A549 (cell line): ENCODE measurements at regions not wholly inside any gene's neighbourhood (a gene's known extent, or its start where the extent isn't known, plus 50 kb on each side); places are given as distances from the start of the nearest gene placed in this dataset.

Experiments used
- BHLHE40 ChIP-seq: IDR thresholded peaks from 2 replicates; pipeline ENCODE4 v1.6.1; 2012; ENCODE audit warnings: low read depth, low read length, inconsistent platforms
- CHD2 ChIP-seq: fragments of 150-350 bp; IDR thresholded peaks from 2 replicates; pipeline ENCODE4 v1.6.1; 2014; ENCODE audit warnings: low read length; ENCODE audit not compliant: partially characterized antibody
- EP300 ChIP-seq, 2 experiments: fragments of >200 bp; sonication (Bioruptor Twin); formaldehyde crosslinking; IDR thresholded peaks; 2 replicates in 1 of 2; 3 replicates in 1 of 2; pipeline ENCODE4 v1.6.1; 2016 to 2017
- FOSL2 ChIP-seq, 2 experiments: fragments of 450-650 bp in 1 of 2; fragments of >200 bp in 1 of 2; sonication (Bioruptor Twin) in 1 of 2; formaldehyde crosslinking; IDR thresholded peaks; 2 replicates each; pipeline versions ENCODE4 v1.5.0 to v1.6.1; 2016 to 2020; ENCODE audit warnings: mild to moderate bottlenecking in 1 of 2, moderate library complexity in 1 of 2
- GATA3 ChIP-seq: IDR thresholded peaks from 2 replicates; pipeline ENCODE4 v1.6.1; 2012; ENCODE audit warnings: borderline replicate concordance
- HDAC2 ChIP-seq: fragments of 200-600 bp; sonication (generic); IDR thresholded peaks from 2 replicates; pipeline ENCODE4 v1.6.1; 2016
- JUN ChIP-seq, 2 experiments: fragments of >200 bp; sonication (Bioruptor Twin); formaldehyde crosslinking; IDR thresholded peaks; 2 replicates in 1 of 2; 3 replicates in 1 of 2; pipeline ENCODE4 v1.6.1; 2016 to 2017
- MYC ChIP-seq: IDR thresholded peaks from 2 replicates; pipeline ENCODE4 v1.6.1; 2012; ENCODE audit warnings: mild to moderate bottlenecking, inconsistent platforms, low read length, improper control_type of control experiment, borderline replicate concordance
- RAD21 ChIP-seq, 2 experiments: fragments of >200 bp in 1 of 2; sonication (Bioruptor Twin) in 1 of 2; formaldehyde crosslinking in 1 of 2; IDR thresholded peaks in 1 of 2; conservative IDR thresholded peaks in 1 of 2; 2 replicates in 1 of 2; 3 replicates in 1 of 2; pipeline ENCODE4 v1.6.1; 2012 to 2018; ENCODE audit warnings: inconsistent platforms in 1 of 2
- ZNF302 ChIP-seq: fragments of 250-450 bp; sonication (Bioruptor Pico); IDR thresholded peaks from 2 replicates; pipeline ENCODE4 v1.9.0; 2021; ENCODE audit warnings: inconsistent platforms, mild to moderate bottlenecking, moderate library complexity
- TF ChIP-seq, protein P1 (sequence below): fragments of >200 bp; sonication (Bioruptor Twin); formaldehyde crosslinking; IDR thresholded peaks from 3 replicates; pipeline ENCODE4 v1.5.1; 2016
- TF ChIP-seq, protein P2 (sequence below): IDR thresholded peaks from 2 replicates; pipeline ENCODE4 v1.6.1; 2012
- TF ChIP-seq, protein P3 (sequence below): fragments of 450-650 bp; IDR thresholded peaks from 2 replicates; pipeline ENCODE4 v1.6.1; 2014; ENCODE audit warnings: antibody characterized with exemption
- TF ChIP-seq, protein P4 (sequence below): fragments of 150-350 bp; IDR thresholded peaks from 2 replicates; pipeline ENCODE4 v1.6.1; 2014; ENCODE audit warnings: low read depth, mild to moderate bottlenecking, low read length

DNA sequence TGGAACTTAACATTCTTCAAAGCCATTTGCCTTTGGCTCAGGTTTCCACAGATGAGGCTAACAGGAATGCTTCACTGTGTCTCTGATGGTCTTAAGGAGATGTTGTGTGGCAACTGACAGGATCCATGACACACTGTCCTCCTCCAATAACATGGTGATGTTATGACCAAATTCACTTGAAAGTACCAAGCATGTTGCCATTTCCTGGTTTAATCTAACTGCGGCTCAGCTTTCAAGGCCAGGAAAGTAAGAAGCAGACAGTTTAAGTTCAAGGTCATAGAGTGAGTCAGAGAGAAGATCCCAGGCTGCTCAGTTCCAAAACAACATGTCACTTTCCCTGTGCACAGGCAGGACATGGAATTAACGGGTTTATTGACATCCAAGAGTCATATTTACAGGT, 513.6 kb downstream of the STK39 start:
- TF ChIP-seq, protein P1, sequence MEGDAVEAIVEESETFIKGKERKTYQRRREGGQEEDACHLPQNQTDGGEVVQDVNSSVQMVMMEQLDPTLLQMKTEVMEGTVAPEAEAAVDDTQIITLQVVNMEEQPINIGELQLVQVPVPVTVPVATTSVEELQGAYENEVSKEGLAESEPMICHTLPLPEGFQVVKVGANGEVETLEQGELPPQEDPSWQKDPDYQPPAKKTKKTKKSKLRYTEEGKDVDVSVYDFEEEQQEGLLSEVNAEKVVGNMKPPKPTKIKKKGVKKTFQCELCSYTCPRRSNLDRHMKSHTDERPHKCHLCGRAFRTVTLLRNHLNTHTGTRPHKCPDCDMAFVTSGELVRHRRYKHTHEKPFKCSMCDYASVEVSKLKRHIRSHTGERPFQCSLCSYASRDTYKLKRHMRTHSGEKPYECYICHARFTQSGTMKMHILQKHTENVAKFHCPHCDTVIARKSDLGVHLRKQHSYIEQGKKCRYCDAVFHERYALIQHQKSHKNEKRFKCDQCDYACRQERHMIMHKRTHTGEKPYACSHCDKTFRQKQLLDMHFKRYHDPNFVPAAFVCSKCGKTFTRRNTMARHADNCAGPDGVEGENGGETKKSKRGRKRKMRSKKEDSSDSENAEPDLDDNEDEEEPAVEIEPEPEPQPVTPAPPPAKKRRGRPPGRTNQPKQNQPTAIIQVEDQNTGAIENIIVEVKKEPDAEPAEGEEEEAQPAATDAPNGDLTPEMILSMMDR, result no peak
- TF ChIP-seq BHLHE40, result no peak
- TF ChIP-seq MYC, result no peak
- no peak for TF ChIP-seq GATA3
- TF ChIP-seq RAD21 (conservative IDR thresholded peaks at IDR 0.05 in 1 of 2, IDR thresholded peaks at IDR 0.05 in 1 of 2), result no peak
- no peak for TF ChIP-seq JUN (IDR thresholded peaks at IDR 0.05)
- TF ChIP-seq, protein P2, sequence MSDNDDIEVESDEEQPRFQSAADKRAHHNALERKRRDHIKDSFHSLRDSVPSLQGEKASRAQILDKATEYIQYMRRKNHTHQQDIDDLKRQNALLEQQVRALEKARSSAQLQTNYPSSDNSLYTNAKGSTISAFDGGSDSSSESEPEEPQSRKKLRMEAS, result no peak
- no peak for TF ChIP-seq EP300 (IDR thresholded peaks at IDR 0.05)
- TF ChIP-seq, protein P3, sequence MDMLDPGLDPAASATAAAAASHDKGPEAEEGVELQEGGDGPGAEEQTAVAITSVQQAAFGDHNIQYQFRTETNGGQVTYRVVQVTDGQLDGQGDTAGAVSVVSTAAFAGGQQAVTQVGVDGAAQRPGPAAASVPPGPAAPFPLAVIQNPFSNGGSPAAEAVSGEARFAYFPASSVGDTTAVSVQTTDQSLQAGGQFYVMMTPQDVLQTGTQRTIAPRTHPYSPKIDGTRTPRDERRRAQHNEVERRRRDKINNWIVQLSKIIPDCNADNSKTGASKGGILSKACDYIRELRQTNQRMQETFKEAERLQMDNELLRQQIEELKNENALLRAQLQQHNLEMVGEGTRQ, result no peak
- no peak for TF ChIP-seq ZNF302 (CRISPR knock-in tag)
- no peak for TF ChIP-seq CHD2
- TF ChIP-seq FOSL2 (IDR thresholded peaks at IDR 0.05), result no peak
- no peak for TF ChIP-seq FOSL2 (CRISPR knock-in tag; IDR thresholded peaks at IDR 0.05)
- TF ChIP-seq, protein P4, sequence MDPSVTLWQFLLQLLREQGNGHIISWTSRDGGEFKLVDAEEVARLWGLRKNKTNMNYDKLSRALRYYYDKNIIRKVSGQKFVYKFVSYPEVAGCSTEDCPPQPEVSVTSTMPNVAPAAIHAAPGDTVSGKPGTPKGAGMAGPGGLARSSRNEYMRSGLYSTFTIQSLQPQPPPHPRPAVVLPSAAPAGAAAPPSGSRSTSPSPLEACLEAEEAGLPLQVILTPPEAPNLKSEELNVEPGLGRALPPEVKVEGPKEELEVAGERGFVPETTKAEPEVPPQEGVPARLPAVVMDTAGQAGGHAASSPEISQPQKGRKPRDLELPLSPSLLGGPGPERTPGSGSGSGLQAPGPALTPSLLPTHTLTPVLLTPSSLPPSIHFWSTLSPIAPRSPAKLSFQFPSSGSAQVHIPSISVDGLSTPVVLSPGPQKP, result no peak
- TF ChIP-seq HDAC2, result no peak
